HL-60/S4 treated with retinoic acid at 250 ng/mL for 4 days and 3 days (cell line): ENCODE measurements at regions not wholly inside any gene's neighbourhood (a gene's known extent, or its start where the extent isn't known, plus 50 kb on each side); places are given as distances from the start of the nearest gene placed in this dataset.
"Not testable (repeated sequence)": the region's sequence is repeated elsewhere in the genome, so short reads cannot be mapped to it uniquely, and the experiment has no call there.

ENCODE experiments used
- in situ Hi-C: fragments of 300-500 bp; cut with MboI; formaldehyde crosslinking; loops from 2 replicates; pipeline ENCODE4 v1.7.0; 2022; ENCODE audit warnings: low sequenced_read_pairs

DNA sequence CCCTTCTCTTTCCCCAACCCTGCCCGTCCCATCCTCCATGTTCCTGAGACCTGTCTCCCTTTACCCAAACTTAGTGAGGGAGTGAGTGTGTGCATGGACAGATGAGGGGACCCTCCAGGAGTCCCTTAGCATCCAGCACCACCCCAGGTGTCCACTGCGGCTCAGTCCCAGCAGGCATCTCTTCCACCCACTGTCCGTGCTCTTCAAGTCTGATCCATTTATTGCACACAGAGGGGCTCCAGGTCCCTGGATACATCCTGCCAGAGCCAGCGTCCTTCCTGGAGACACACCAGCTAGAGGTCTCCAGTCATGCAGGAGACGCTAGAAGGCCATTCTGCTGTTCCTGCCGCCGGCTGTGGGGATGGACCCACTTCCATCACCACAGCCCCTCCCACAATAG, 239.2 kb downstream of the ADGRD1 start:
- in situ Hi-C loops = no loop called here

GRCh38 chr12:131194166-131194565, 240.5 kb downstream of the ADGRD1 start:
- in situ Hi-C loops = no loop called here

GRCh38 chr12:131195796-131196195, 242.1 kb downstream of the ADGRD1 start:
- in situ Hi-C loops = no loop called here

- in situ Hi-C loops = no loop called here
These were observed 242.5 kb downstream of the ADGRD1 start for GRCh38 chr12:131196220-131196619.

- in situ Hi-C loops = no loop called here
These were observed 243.8 kb downstream of the ADGRD1 start for GRCh38 chr12:131197490-131197889.

DNA sequence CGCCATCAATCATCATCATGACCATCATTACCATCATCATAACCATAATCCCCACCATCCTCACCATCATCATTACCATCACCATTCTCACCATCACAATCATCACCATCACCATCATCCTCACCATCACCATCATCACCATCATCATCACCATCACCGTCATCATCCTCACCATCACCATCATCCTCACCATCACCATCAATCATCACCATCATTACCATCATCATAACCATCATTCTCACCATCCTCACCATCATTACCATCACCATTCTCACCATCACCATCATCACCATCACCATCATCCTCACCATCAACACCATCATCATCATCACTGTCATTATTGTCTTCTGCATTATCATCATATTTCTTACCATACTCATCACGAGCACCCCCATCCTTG, 245.5 kb downstream of the ADGRD1 start:
- in situ Hi-C loops = no loop called here

DNA sequence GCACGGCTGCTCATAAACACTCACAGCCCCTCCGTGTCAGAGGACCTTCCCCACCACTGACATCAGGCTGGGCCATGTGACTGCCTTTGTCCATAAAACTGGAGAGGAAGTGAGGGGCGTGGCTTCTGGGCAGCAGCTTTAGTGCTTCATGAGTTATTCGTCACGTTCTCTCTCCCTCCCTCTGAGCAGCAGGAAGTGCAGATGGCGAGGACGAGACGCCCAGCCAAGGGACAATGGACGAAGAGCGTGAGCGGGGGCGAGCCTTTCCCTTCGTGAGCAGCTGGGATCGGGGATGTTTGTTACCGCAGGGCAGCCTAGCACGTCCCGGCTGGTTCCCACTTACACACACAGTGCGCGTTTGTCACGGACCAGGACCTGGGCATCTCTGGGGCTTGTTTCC, 248.2 kb downstream of the ADGRD1 start:
- in situ Hi-C loops = not testable (repeated sequence)

- in situ Hi-C loops = no loop called here
These were observed 249.1 kb downstream of the ADGRD1 start for GRCh38 chr12:131202592-131203378.

GRCh38 chr12:131203666-131204415, 250.1 kb downstream of the ADGRD1 start:
- in situ Hi-C loops = no loop called here

DNA sequence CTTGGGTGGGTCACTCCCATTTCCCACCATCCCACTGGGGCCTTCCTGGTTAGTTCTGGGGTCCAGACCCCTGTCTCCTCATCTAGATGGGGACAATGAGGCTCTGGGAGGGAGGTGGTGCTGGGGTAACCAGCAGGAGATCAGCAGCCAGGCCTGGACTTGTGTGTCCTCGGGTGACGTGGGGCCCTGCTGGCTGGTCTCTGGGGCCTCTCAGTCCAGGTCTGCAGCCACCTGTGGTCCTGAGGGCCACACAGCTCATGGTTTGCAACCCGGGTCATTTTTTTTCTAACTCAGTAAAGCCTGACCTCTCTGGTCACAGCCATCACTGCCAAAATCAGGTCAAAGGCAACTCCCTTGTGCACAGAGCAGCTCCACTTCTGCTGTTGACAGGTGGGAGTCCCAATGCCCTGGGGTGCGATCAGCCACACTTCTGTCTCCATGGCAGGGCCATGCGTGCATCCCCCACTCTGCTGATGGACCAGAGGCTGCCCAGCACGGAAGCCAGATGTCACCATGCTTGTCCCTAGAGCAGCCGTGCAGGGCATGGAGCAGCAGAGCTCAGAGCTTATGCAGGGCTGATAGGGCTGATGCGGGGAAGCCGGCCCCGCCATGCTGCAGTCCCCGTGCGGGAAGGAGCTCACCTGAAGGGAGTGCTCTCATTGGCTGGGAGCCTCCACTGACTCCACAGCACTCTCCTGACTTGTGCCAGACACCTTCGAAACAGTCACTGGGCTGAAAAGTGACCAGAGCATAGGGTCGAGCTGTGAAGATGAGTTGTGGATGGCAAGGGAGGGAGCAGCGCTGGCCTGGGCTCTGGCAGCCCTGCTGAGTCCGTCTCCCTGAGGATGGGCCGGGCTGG, 250.9 kb downstream of the ADGRD1 start:
- in situ Hi-C loops = no loop called here

- in situ Hi-C loops = not testable (repeated sequence)
These were observed 251.7 kb downstream of the ADGRD1 start for GRCh38 chr12:131205275-131205933.

GRCh38 chr12:131206630-131207299, 253.1 kb downstream of the ADGRD1 start:
- in situ Hi-C loops = not testable (repeated sequence)

DNA sequence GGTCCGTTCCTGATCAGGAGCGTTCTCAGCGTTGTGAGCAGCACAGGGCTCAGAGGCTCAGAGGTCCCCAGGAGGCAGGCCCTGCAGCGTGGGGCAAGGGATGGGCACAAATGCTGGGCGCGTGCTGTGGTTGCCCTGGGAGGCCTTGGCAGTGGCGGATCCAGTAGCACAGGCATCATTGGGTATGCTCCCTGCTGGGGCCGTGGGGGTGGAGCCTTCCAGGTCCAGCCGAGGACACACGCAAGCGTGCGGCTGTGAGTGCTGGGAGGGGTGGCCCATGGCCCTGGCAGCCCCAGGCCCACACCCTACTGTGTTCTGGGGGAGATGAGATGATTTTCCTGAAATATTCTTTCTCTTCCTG, 253.6 kb downstream of the ADGRD1 start:
- in situ Hi-C loops = not testable (repeated sequence)

DNA sequence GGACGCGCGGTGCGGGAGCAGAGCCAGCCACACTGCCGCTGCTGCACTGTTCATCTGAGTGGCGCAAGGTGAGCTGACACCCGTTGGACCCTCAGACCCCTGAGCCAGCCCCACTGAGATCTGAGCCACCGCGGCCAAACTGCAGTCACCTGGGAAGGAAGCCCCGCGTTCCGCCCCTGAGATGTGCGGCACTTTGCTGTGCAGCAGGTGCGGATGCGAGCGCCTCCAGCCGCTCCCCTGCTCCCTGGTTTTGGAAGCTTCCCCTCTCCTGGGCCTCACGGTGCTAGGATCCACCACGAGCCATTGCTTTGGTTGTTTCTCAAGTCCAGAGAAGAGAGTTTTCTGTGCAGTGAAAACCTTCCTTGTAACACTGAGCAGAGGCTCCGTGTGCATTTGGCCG, 254.1 kb downstream of the ADGRD1 start:
- in situ Hi-C loops = not testable (repeated sequence)

GRCh38 chr12:131208425-131208824, 254.7 kb downstream of the ADGRD1 start:
- in situ Hi-C loops = no loop called here

- in situ Hi-C loops = no loop called here
These were observed 255.7 kb downstream of the ADGRD1 start for GRCh38 chr12:131209082-131210070.

GRCh38 chr12:131210506-131211339, 257.0 kb downstream of the ADGRD1 start:
- in situ Hi-C loops = no loop called here

DNA sequence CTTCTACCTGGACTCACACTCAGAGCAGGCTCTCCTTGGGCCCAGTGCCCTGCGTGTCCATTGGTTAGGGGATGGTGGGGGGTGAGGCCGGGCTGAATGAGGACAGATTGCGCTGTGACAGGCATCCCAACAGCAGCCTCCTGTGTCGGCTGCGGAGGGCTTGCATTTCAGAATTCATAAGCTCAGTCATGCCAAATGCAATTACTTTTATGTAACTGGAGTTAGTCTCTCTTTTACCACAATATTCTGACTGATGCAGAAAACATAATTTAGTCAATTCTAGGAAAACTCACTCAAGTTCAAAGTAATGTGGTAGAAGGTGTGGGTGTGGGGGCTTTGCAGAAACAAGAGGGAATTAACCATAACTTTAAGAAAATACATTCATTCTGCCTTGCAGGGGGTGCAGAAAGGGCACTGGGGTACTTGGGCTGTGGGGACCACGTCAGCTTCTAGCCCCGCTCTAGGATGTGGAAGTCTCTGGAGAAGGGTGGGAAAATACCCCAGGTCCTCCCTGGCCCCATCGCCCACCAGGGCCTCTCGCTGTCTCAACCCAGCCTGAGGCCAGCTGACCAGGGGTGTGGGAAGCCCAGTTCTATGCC, 257.7 kb downstream of the ADGRD1 start:
- in situ Hi-C loops = no loop called here
